Keratinocyte (primary cell): ENCODE measurements at regions not wholly inside any gene's neighbourhood (a gene's known extent, or its start where the extent isn't known, plus 50 kb on each side); places are given as distances from the start of the nearest gene placed in this dataset.

Experiments used
- DNase-seq: peaks from one replicate; pipeline ENCODE4 v3.0.0-alpha.2; 2011; ENCODE audit warnings: low read depth, missing footprints, low spot score
- FAIRE-seq: peaks from 2 replicates; lab custom pipeline; 2011; peaks lifted over from hg19 to GRCh38; lab: Jason Lieb, UNC
- H2AFZ ChIP-seq: 2 replicates; pipeline ENCODE4 v1.6.0; 2012; ENCODE audit warnings: low read length, control low read depth, inconsistent platforms; ENCODE audit not compliant: control insufficient read depth
- H3K27ac ChIP-seq: 2 replicates; pipeline ENCODE4 v1.5.1; 2011; ENCODE audit warnings: low read length; ENCODE audit not compliant: control insufficient read depth, insufficient read depth
- H3K27me3 ChIP-seq: 3 replicates; pipeline ENCODE4 v1.6.0; 2011; ENCODE audit warnings: low read length; ENCODE audit not compliant: control insufficient read depth, insufficient read depth; ENCODE audit errors: extremely low read depth
- H3K36me3 ChIP-seq, 2 experiments: 2 replicates in 1 of 2; 3 replicates in 1 of 2; pipeline ENCODE4 v1.5.1; 2011; ENCODE audit warnings: low read length in 2 of 2, mild to moderate bottlenecking in 1 of 2; ENCODE audit not compliant: control insufficient read depth in 2 of 2, insufficient read depth in 2 of 2; ENCODE audit errors: extremely low read depth in 1 of 2
- H3K4me1 ChIP-seq: 3 replicates; pipeline ENCODE4 v1.5.1; 2011; ENCODE audit warnings: low read length; ENCODE audit not compliant: control insufficient read depth, insufficient read depth; ENCODE audit errors: extremely low read depth
- H3K4me2 ChIP-seq: 3 replicates; pipeline ENCODE4 v1.6.0; 2011; ENCODE audit warnings: low read depth, low read length; ENCODE audit not compliant: control insufficient read depth, insufficient read depth; ENCODE audit errors: extremely low read depth
- H3K4me3 ChIP-seq, 3 experiments: fragments of 200-600 bp in 1 of 3; sonication (generic) in 1 of 3; 2 replicates in 2 of 3; 3 replicates in 1 of 3; pipeline ENCODE4 v1.5.1; 2011 to 2016; ENCODE audit warnings: low read length in 3 of 3, mild to moderate bottlenecking in 3 of 3, control low read depth in 2 of 3, inconsistent platforms in 1 of 3, low read depth in 1 of 3, mixed read lengths in 1 of 3, mixed run types in 1 of 3, moderate library complexity in 1 of 3; ENCODE audit not compliant: control insufficient read depth in 2 of 3, insufficient read depth in 2 of 3; ENCODE audit errors: extremely low read depth in 1 of 3
- H3K79me2 ChIP-seq: 2 replicates; pipeline ENCODE4 v1.6.0; 2012; ENCODE audit warnings: low read length; ENCODE audit not compliant: control insufficient read depth, insufficient read depth
- H3K9ac ChIP-seq: 3 replicates; pipeline ENCODE4 v1.6.0; 2011; ENCODE audit warnings: low read length; ENCODE audit not compliant: control insufficient read depth, insufficient read depth; ENCODE audit errors: extremely low read depth
- H3K9me1 ChIP-seq: 3 replicates; pipeline ENCODE4 v1.6.0; 2011; ENCODE audit warnings: low read length; ENCODE audit not compliant: control insufficient read depth, insufficient read depth; ENCODE audit errors: extremely low read depth
- H3K9me3 ChIP-seq: 2 replicates; pipeline ENCODE4 v1.5.1; 2012; ENCODE audit warnings: low read depth, low read length; ENCODE audit not compliant: control insufficient read depth
- H4K20me1 ChIP-seq: 3 replicates; pipeline ENCODE4 v1.6.0; 2011; ENCODE audit warnings: low read length; ENCODE audit not compliant: control insufficient read depth, insufficient read depth; ENCODE audit errors: extremely low read depth
- CTCF ChIP-seq, 3 experiments: IDR thresholded peaks in 1 of 3; conservative IDR thresholded peaks in 1 of 3; optimal IDR thresholded peaks in 1 of 3; 2 replicates in 2 of 3; 3 replicates in 1 of 3; pipeline versions ENCODE3 to v1.5.1; 2011; ENCODE audit warnings: low read length in 3 of 3, mild to moderate bottlenecking in 3 of 3, moderate library complexity in 2 of 3, control low read depth in 1 of 3, inconsistent platforms in 1 of 3; ENCODE audit not compliant: insufficient read depth in 2 of 3; ENCODE audit errors: extremely low read depth in 1 of 3
- EZH2 ChIP-seq: IDR thresholded peaks from one replicate; pipeline ENCODE4 v1.6.1; 2012; ENCODE audit warnings: inconsistent platforms, mild to moderate bottlenecking, low read length, moderate library complexity
- dilution Hi-C: fragments of 300-500 bp; cut with MboI; formaldehyde crosslinking; loops from one replicate; pipeline ENCODE4 v1.7.0; 2020; ENCODE audit warnings: low sequenced_read_pairs; ENCODE audit not compliant: extremely low pct_ligation_motif_present

- Histone ChIP-seq H3K4me1 (peaks cover 10% of the 10 kb centered on the region), H3K4me3 (no peak overlapping the region), H2AFZ (no peak overlapping the region), H3K27ac (no peak overlapping the region), H3K9me1 (no peaks in the 10 kb centered on the region), H3K79me2 (no peaks in the 10 kb centered on the region), H4K20me1 (no peaks in the 10 kb centered on the region), H3K4me2 (no peak overlapping the region), H3K9me3 (no peaks in the 10 kb centered on the region), H3K27me3 (no peaks in the 10 kb centered on the region), H3K36me3 (no peaks in the 10 kb centered on the region), H3K9ac (no peak overlapping the region)
- dilution Hi-C loops: no loop called here
- DNase-seq (peak; percentile 45), FAIRE-seq (peak; percentile 96)
- no peak for TF ChIP-seq EZH2
- peak; percentile 88 to 92 (median 90) for TF ChIP-seq CTCF (optimal IDR thresholded peaks at IDR 0.05 in 1 of 3, IDR thresholded peaks at IDR 0.05 in 1 of 3, conservative IDR thresholded peaks at IDR 0.05 in 1 of 3; ENCODE audit: extremely low read depth in 1 of 3, insufficient read depth in 2 of 3, low read length in 3 of 3)
Observed at GRCh38 chr16:82229800-82230619, 60.0 kb upstream of the MPHOSPH6 start.

- FAIRE-seq: no peak
- Histone ChIP-seq H4K20me1 (no peaks in the 10 kb centered on the region), H3K4me1 (peaks cover 3% of the 10 kb centered on the region), H3K79me2 (no peaks in the 10 kb centered on the region), H3K27ac (no peak overlapping the region), H3K4me2 (no peak overlapping the region), H3K9me3 (no peaks in the 10 kb centered on the region), H3K9ac (no peak overlapping the region), H3K4me3 (no peak overlapping the region), H3K36me3 (no peaks in the 10 kb centered on the region), H3K9me1 (no peaks in the 10 kb centered on the region), H3K27me3 (no peaks in the 10 kb centered on the region), H2AFZ (no peak overlapping the region)
- TF ChIP-seq EZH2: no peak
- TF ChIP-seq CTCF (optimal IDR thresholded peaks at IDR 0.05 in 1 of 3, IDR thresholded peaks at IDR 0.05 in 1 of 3, conservative IDR thresholded peaks at IDR 0.05 in 1 of 3; ENCODE audit: extremely low read depth in 1 of 3, insufficient read depth in 2 of 3, low read length in 3 of 3): no peak
- no peak for DNase-seq
- dilution Hi-C loops: no loop called here
Observed at GRCh38 chr16:82226327-82226726, 56.3 kb upstream of the MPHOSPH6 start.
